Effector memory CD8-positive, alpha-beta T cell (primary cell): ENCODE measurements at regions not wholly inside any gene's neighbourhood (a gene's known extent, or its start where the extent isn't known, plus 50 kb on each side); places are given as distances from the start of the nearest gene placed in this dataset.

Experiments used
- ATAC-seq: fragments of 150-1000 bp; cut with Tn5 transposase; replicated peaks from 2 replicates; pipeline ENCODE4 v1.10.0; 2021; ENCODE audit warnings: mild to moderate bottlenecking, moderate library complexity
- DNase-seq, 3 experiments: peaks; one replicate each; pipeline ENCODE4 v3.0.0; 2021
- H3K27ac Mint-ChIP-seq, 2 donors: one replicate each; pipeline ENCODE4 v1.8.0; 2022; ENCODE audit warnings: mild to moderate bottlenecking in 2 of 2, mixed read lengths in 2 of 2, moderate library complexity in 2 of 2
- H3K27me3 Mint-ChIP-seq, 2 donors: one replicate each; pipeline ENCODE4 v1.8.0; 2022; ENCODE audit warnings: mixed read lengths in 2 of 2
- H3K36me3 Mint-ChIP-seq: one replicate; pipeline ENCODE4 v1.8.0; 2022; ENCODE audit warnings: mild to moderate bottlenecking, moderate library complexity, mixed read lengths; ENCODE audit not compliant: insufficient read depth
- H3K4me1 Mint-ChIP-seq, 2 donors: one replicate each; pipeline ENCODE4 v1.8.0; 2022; ENCODE audit warnings: low read depth in 2 of 2, mixed read lengths in 2 of 2
- H3K4me3 Mint-ChIP-seq, 2 donors: one replicate each; pipeline ENCODE4 v1.8.0; 2022; ENCODE audit warnings: mild to moderate bottlenecking in 2 of 2, mixed read lengths in 2 of 2, moderate library complexity in 2 of 2
- H3K9me3 Mint-ChIP-seq, 2 donors: one replicate each; pipeline ENCODE4 v1.8.0; 2022; ENCODE audit warnings: mixed read lengths in 2 of 2

DNA sequence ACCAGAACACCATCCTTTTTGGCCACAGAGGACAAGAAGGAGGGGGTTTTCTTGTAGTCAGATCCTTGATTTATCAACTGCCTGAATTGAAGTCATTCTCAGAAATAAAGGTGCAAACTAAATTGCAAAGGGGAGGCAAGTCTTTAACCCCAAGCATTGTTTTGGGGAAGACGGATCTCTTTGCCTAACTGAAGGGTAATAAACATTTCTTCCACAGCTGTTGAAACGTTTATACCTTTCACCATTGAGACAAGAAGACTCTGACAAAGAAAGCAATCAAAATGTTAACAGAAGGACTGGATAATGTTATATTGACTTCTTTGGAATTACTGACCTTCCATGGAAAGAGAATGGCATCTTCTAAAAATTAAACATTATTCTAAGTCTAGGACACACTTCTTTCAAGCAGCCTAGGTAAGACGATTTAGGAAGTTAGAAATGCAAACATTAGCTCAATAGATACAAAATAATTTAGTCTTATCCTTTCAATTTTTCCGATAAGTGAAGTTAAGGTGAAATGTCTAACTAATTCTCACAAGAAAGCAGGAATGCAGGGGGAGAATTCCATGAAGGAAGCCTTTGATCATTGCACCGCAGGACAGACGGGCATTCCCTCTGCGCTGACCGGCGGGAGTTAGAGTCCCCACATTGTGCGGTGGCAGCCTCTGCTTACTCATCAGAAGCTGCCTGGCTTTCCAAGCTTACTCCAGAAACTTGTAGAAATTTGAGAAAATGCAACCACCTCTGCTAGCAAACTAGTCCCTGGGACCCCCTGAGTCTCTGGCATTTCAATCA lies 69.4 kb upstream of the COPS8 start:
- Mint-ChIP-seq H3K4me1 (no peaks in the 10 kb centered on the region), H3K9me3 (no peaks in the 10 kb centered on the region), H3K4me3 (no peak overlapping the region), H3K27ac (no peak overlapping the region), H3K27me3 (peaks cover 5 to 31% of the 10 kb centered on the region in 2 donors), H3K36me3 (no peaks in the 10 kb centered on the region)
- no peak for DNase-seq
- ATAC-seq: no peak

DNA sequence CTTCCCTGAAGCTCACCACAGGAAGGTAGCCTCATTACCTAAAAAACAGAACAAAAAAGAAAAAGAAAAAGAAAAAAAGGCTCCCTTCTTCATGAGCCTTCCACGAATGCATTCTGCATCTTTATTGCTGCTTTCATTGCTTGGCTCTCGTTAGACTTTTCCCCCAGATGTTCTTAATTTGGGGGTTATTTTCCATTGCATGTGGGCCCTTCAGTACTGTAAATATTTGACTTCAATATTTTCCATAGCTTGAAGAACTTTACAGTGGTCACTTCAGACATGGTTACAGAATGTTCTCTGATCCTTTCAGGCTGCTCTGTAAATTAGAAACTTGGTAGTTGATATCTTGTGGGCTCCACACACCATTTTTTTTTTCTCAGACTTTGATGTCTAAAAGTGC lies 65.6 kb upstream of the COPS8 start:
- Mint-ChIP-seq H3K36me3 (no peaks in the 10 kb centered on the region), H3K27ac (no peak overlapping the region), H3K4me3 (no peak overlapping the region), H3K4me1 (no peaks in the 10 kb centered on the region), H3K9me3 (no peaks in the 10 kb centered on the region), H3K27me3 (peaks cover 9 to 24% of the 10 kb centered on the region in 2 donors)
- DNase-seq (no peak), ATAC-seq (no peak)

DNA sequence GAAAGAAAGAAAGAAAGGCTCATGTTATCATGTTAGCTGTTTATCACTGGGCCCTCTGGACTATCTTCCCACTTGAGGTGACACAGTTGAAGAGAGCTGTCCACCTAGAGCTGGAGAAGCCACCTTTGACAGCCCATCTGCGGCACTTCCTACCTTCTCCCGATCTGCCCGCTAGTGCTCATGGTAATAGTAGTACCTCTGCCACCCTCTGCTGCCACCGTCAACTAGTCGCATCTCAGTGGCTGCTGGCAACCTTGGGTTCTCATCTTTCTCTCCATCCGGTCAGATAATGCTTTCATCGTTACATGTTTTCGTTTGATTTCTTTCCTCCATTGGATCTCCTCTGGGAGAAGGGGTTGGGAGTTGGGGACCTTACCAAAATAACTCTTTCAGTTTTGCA lies 63.2 kb upstream of the COPS8 start:
- Mint-ChIP-seq H3K4me3 (no peak overlapping the region), H3K4me1 (peaks cover 0 to 2% of the 10 kb centered on the region in 2 donors), H3K27ac (no peak overlapping the region), H3K9me3 (no peaks in the 10 kb centered on the region), H3K27me3 (peaks cover 0 to 19% of the 10 kb centered on the region in 2 donors), H3K36me3 (no peaks in the 10 kb centered on the region)
- DNase-seq (no peak), ATAC-seq (no peak)

DNA sequence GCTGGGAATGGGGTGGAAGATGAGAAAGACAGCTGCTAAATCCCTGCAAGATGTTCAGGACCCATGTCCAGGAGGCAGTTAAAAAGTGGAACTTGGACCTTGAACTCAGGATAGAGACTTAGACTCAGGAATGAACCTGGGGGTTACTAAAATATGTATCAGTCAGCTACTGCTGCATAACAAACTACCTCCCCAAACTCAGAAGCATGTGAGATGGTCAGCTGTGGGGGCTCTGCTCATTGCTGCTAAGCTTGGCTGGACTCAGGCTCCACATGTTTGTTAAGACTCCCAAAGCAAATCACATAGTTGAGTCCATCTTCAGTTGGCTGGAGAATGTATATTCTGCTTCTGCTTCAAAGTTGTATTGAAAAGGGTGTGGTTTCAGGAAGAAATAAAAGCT lies 61.4 kb upstream of the COPS8 start:
- ATAC-seq (no peak), DNase-seq (no peak)
- Mint-ChIP-seq H3K27me3 (peaks cover 0 to 19% of the 10 kb centered on the region in 2 donors), H3K4me3 (no peak overlapping the region), H3K27ac (no peak overlapping the region), H3K36me3 (no peaks in the 10 kb centered on the region), H3K4me1 (peaks cover 0 to 2% of the 10 kb centered on the region in 2 donors), H3K9me3 (no peaks in the 10 kb centered on the region)

DNA sequence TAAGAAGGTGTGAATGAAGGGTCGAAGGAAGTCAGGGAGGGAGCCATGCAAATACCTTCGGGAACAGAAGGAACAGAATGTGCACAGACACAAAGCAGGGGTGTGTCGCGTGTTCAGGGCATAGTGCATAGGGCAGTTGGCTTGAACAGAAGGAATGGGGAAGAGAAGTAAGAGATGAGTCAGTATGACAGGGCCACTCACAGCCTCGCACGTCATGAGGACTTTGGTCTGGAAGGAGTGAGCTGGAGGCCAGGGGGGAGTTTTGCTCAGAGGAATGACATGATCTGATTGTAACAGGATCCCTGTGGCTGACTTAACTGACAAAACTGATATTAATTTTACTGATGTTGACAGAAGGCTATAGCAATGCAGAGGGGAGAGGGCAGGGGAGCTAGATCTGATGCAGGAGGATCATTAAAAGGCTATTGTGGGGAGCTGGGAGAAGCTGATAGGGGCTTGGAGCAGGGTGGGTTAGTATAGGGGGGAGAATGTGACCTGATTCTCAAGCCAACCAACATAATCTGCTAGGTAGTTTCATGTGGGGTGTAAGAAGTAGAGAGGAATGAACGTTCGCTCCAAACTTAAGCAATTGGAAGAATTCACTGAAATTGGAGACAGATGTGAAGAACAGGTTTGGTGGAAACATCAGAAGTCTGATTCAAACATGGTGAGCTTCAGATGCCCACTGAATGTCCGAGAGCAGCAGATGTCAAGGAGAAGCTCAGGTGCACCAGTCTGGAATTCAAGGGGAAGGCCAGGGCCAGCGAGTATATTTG lies 60.4 kb upstream of the COPS8 start:
- DNase-seq (no peak), ATAC-seq (no peak)
- Mint-ChIP-seq H3K4me3 (no peak overlapping the region), H3K9me3 (no peaks in the 10 kb centered on the region), H3K27me3 (peaks cover 0 to 19% of the 10 kb centered on the region in 2 donors), H3K4me1 (peaks cover 0 to 2% of the 10 kb centered on the region in 2 donors), H3K27ac (no peak overlapping the region), H3K36me3 (no peaks in the 10 kb centered on the region)

DNA sequence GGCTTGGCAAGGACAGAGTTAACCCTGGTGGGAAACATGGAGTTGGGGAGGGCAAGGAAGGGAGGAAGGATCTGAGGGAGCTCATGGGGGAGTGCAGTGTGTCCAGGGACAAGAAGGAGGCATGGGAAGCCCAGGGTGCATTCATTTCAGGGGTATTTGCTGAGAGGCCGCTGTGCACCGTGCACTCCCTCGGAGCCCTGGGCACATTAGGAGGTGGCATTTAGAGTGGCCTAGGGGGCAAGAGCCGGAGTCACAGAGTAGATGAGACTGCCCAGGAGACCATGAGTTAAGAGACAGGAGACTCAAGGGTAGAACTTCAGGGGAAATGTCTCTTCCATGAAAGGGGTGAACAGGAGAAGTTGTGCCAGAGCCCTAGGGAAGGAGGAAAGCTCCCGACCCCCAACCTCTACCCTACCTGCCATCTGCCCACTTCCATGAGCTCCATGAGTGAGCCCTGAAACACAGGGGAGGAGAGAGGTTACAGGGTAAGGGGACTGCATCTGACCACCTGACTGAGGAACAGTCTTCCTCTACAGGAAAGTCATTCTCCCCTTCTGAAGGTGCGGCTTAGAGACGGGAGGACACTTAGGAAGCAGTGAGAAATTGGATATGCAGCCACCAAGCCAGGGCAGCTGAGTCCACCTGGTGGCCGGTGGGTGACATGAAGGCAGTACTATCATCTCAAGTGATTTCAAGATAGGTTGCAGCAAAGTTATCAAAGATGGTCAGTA lies 58.5 kb upstream of the COPS8 start:
- peaks cover 8 to 19% of the 10 kb centered on the region in 2 donors for H3K27me3 Mint-ChIP-seq
- DNase-seq: peak; percentile 18 to 29 (median 20)
- ATAC-seq: peak; percentile 33
- no peak overlapping the region for H3K4me3 Mint-ChIP-seq
- no peaks in the 10 kb centered on the region for H3K36me3 Mint-ChIP-seq
- peaks cover 0 to 2% of the 10 kb centered on the region in 2 donors for H3K4me1 Mint-ChIP-seq
- H3K9me3 Mint-ChIP-seq: no peaks in the 10 kb centered on the region
- H3K27ac Mint-ChIP-seq: no peak overlapping the region

DNA sequence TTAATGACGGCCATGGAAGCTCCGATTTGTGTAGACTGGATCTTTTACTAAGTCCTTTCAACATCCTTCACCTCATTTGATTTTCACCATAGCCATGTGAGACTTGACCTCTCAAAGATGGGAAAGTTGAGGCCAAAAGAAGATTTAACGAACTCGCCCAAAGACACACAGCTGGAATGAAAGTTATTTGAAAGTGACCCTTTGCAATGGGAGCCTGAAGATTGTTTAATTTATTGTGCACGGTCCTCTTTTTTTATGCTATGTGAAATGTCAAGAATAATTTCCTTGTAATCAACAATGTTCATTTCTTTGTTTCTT lies 58.0 kb upstream of the COPS8 start:
- Mint-ChIP-seq H3K27me3 (peaks cover 13 to 15% of the 10 kb centered on the region in 2 donors), H3K36me3 (no peaks in the 10 kb centered on the region), H3K4me3 (no peak overlapping the region)

DNA sequence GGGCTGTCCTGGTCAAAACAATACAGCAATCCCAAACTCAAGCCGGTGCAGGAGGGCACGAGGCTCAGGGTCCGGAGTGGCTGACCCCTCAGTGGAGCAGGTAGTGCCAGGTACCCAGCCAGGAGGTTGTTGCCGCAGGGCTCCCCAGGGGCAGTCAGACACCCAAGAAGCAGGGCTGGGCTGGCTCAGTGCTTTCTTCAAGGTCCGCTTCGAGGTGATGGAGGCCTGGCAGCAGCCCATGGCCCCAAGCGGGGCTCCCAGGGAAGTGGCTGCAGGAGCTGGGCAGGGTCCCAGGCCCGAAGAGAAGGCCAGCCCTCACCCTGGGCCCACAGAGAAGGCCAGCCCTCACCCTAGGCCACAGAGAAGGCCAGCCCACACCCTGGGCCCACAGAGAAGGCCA lies 55.3 kb upstream of the COPS8 start:
- Mint-ChIP-seq H3K27me3 (peaks cover 0 to 14% of the 10 kb centered on the region in 2 donors), H3K4me1 (peaks cover 0 to 2% of the 10 kb centered on the region in 2 donors), H3K4me3 (no peak overlapping the region), H3K27ac (no peak overlapping the region), H3K36me3 (no peaks in the 10 kb centered on the region), H3K9me3 (no peaks in the 10 kb centered on the region)
- DNase-seq: no peak
- ATAC-seq: no peak

More for the DNA sequence above, 58.0 kb upstream of the COPS8 start:
- peaks cover 0 to 2% of the 10 kb centered on the region in 2 donors for H3K4me1 Mint-ChIP-seq
- DNase-seq: no peak
- no peaks in the 10 kb centered on the region for H3K9me3 Mint-ChIP-seq
- no peak for ATAC-seq
- H3K27ac Mint-ChIP-seq: no peak overlapping the region

DNA sequence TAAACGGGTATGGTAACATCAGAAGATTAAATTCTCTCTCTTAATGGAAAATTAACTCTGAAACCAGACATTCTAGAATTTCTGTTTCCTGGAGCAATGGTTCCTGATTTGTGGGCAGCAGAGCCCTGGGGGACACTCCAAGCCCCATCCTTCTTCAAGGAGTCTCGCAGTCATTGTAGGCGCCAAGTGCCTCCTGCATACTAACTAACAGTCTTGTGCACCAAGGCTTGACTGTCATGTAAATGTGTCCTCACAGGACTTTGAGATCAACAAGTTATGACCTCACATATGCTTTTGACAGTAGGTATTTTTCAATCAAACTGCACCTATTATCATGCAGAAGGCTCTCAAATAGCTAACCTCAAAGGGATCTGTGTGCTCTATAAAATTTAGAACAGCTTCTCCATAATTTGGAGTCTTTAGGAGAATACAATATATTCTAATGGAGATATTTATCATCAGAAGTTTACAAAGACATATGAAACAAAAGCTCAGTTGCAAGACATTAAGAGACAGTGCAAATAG lies 52.1 kb upstream of the COPS8 start:
- Mint-ChIP-seq H3K4me3 (no peak overlapping the region), H3K9me3 (no peaks in the 10 kb centered on the region), H3K27me3 (peaks cover 0 to 14% of the 10 kb centered on the region in 2 donors), H3K4me1 (no peaks in the 10 kb centered on the region), H3K27ac (no peak overlapping the region), H3K36me3 (no peaks in the 10 kb centered on the region)
- DNase-seq (no peak), ATAC-seq (no peak)

DNA sequence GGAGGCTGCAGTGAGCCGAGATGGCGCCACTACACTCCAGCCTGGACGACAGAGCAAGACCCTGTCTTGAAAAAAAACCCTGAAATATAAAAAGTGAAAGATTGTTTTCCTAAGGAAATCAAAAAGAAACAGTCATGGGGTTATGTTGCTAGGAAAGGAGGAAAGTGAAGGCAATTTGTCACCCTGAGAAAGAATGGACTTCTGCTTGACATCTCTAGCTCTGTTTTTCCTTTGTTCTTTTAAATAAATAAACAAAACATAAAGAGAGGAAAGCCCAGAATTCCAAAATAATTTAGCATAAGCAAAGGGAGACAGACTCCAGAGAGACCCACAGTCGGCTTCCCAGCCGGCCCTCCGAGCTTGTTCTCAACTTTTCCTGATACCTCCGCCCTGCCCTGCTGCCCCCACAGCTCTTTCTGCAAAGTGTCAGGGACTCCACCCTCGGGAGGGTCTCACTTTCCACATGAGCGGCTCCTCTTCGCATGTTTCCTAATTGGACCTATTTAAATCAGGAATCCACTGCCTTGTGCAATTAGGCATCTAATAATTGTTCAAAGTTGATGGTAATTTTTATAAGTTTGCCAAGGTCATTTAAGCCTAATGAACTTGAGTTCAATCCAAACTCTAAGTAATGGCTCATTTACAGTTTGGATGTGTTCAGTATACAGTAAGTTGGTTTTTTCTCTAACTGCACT lies 49.8 kb upstream of the COPS8 start:
- Mint-ChIP-seq H3K4me3 (no peak overlapping the region), H3K9me3 (no peaks in the 10 kb centered on the region)

More for the DNA sequence above, 49.8 kb upstream of the COPS8 start:
- H3K4me1 Mint-ChIP-seq: no peaks in the 10 kb centered on the region
- H3K27ac Mint-ChIP-seq: no peak overlapping the region
- ATAC-seq (no peak), DNase-seq (no peak)
- peaks cover 7 to 18% of the 10 kb centered on the region in 2 donors for H3K27me3 Mint-ChIP-seq
- no peaks in the 10 kb centered on the region for H3K36me3 Mint-ChIP-seq
